ENCODE measurements at regions not wholly inside any gene's neighbourhood (a gene's known extent, or its start where the extent isn't known, plus 50 kb on each side); places are given as distances from the start of the nearest gene placed in this dataset.

GRCh38 chr1:11391886-11392285 is 87.1 kb upstream of the DISP3 start:
- TF ChIP-seq CTCF (IDR thresholded peaks at IDR 0.05), result no peak
- TF ChIP-seq EZH2 (IDR thresholded peaks at IDR 0.05; ENCODE audit: borderline replicate concordance, insufficient read depth, low read depth, low read length, poor library complexity, severe bottlenecking), result no peak
